Stimulated activated CD4-positive, alpha-beta T cell treated with anti-CD3 and anti-CD28 coated beads, Interleukin-2, amount 100 ng/mL, for 4 hours (primary cell): ENCODE measurements at regions not wholly inside any gene's neighbourhood (a gene's known extent, or its start where the extent isn't known, plus 50 kb on each side); places are given as distances from the start of the nearest gene placed in this dataset.
"Not testable (repeated sequence)": the region's sequence is repeated elsewhere in the genome, so short reads cannot be mapped to it uniquely, and the experiment has no call there.

Experiments used
- DNase-seq: peaks from one replicate; pipeline ENCODE4 v3.0.0-alpha.2; 2020; ENCODE audit warnings: low read depth

- not testable (repeated sequence) for DNase-seq
Measured at GRCh38 chr16:29130131-29130711, 145.4 kb downstream of the LAT start.

GRCh38 chr16:29129458-29130038 is 144.7 kb downstream of the LAT start:
- not testable (repeated sequence) for DNase-seq

GRCh38 chr16:29128732-29129457 is 144.0 kb downstream of the LAT start:
- DNase-seq = not testable (repeated sequence)

GRCh38 chr16:29127806-29128420 is 143.1 kb downstream of the LAT start:
- not testable (repeated sequence) for DNase-seq

GRCh38 chr16:29126616-29127015 is 141.8 kb downstream of the LAT start:
- no peak for DNase-seq

- DNase-seq = no peak
Measured at GRCh38 chr16:29126057-29126494, 141.2 kb downstream of the LAT start.

GRCh38 chr16:29124828-29125227 is 140.0 kb downstream of the LAT start:
- no peak for DNase-seq

GRCh38 chr16:29124162-29124561 is 139.3 kb downstream of the LAT start:
- not testable (repeated sequence) for DNase-seq

- DNase-seq = not testable (repeated sequence)
Measured at GRCh38 chr16:29120680-29121079, 135.8 kb downstream of the LAT start.

GRCh38 chr16:29118301-29118957 is 133.6 kb downstream of the LAT start:
- DNase-seq = not testable (repeated sequence)

GRCh38 chr16:29117631-29118030 is 132.8 kb downstream of the LAT start:
- no peak for DNase-seq

- no peak for DNase-seq
Measured at GRCh38 chr16:29116980-29117379, 132.1 kb downstream of the LAT start.

- not testable (repeated sequence) for DNase-seq
Measured at GRCh38 chr16:29116207-29116606, 131.4 kb downstream of the LAT start.

- DNase-seq = not testable (repeated sequence)
Measured at GRCh38 chr16:29115802-29116141, 130.9 kb downstream of the LAT start.

GRCh38 chr16:29114989-29115801 is 130.3 kb downstream of the LAT start:
- not testable (repeated sequence) for DNase-seq

- no peak for DNase-seq
Measured at GRCh38 chr16:29114574-29114973, 129.7 kb downstream of the LAT start.

- not testable (repeated sequence) for DNase-seq
Measured at GRCh38 chr16:29113446-29113845, 128.6 kb downstream of the LAT start.

- no peak for DNase-seq
Measured at GRCh38 chr16:29112755-29113347, 128.0 kb downstream of the LAT start.

GRCh38 chr16:29111901-29112680 is 127.2 kb downstream of the LAT start:
- not testable (repeated sequence) for DNase-seq

GRCh38 chr16:29111421-29111820 is 126.6 kb downstream of the LAT start:
- no peak for DNase-seq
